Suprapubic skin (tissue), 3 donors: ENCODE measurements at regions not wholly inside any gene's neighbourhood (a gene's known extent, or its start where the extent isn't known, plus 50 kb on each side); places are given as distances from the start of the nearest gene placed in this dataset.

ENCODE experiments used
- CTCF ChIP-seq, 2 donors: fragments of 200-600 bp in 1 of 2; fragments of 450-650 bp in 1 of 2; sonication (generic) in 1 of 2; IDR thresholded peaks; one replicate each; pipeline ENCODE4 v1.5.1; 2016 to 2019; ENCODE audit warnings: antibody characterized with exemption in 2 of 2, mild to moderate bottlenecking in 1 of 2, moderate library complexity in 1 of 2
- POLR2AphosphoS5 ChIP-seq, 3 donors: sonication (generic); formaldehyde crosslinking; IDR thresholded peaks; one replicate each; pipeline ENCODE4 v1.6.1; 2017; ENCODE audit warnings: antibody characterized with exemption in 3 of 3

DNA sequence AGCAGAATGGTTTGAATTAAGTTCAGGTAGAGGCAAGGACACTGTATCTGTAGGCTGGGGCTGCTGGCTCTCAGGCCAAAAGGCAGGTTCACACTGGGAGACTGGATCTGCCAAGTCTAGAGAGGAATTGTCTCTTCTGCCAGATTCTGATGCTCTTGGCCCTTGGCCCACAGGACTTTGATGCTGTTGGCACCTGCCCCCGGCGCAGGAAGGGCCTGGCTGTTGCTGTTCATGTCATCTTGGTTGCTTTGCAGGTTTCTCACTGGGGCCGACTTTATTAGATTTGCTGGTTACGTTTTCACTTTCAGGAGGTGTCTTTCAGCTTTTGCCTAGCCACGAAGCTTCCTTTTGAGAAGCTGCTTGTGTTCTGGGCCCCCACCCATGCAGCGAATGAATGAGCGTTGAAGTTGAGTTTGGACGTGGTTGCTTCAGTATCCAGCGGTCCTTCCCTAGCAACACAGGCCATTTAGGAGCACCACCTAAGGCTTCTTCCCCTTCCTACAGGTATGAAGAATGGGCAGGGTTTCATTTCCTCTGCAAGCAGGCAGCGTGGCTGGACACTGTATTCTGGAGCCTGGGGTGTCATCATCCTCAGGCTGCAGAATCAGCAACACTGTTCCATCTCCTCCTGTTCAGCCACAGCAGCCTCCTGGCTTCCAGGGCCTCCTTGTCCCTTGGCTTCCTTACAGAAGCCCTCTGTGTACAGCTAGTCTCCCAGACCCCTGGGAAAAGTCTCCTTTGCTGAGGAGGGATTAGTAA, 65.6 kb upstream of the PRR23C start:
- TF ChIP-seq CTCF (IDR thresholded peaks at IDR 0.05) (no peak), POLR2AphosphoS5 (IDR thresholded peaks at IDR 0.05) (no peak)
